Activated CD4-positive, alpha-beta T cell treated with anti-CD3 and anti-CD28 coated beads, Interleukin-2, amount 10 ng/mL, durations not matched to agents 24 days and 14 days (primary cell): ENCODE measurements at regions not wholly inside any gene's neighbourhood (a gene's known extent, or its start where the extent isn't known, plus 50 kb on each side); places are given as distances from the start of the nearest gene placed in this dataset.

Source experiments
- DNase-seq: peaks from one replicate; pipeline ENCODE4 v3.0.0; 2022
- H3K27ac Mint-ChIP-seq: one replicate; pipeline ENCODE4 v1.8.0; 2022; ENCODE audit warnings: mild to moderate bottlenecking, mixed read lengths
- H3K27me3 Mint-ChIP-seq: one replicate; pipeline ENCODE4 v1.8.0; 2022; ENCODE audit warnings: mixed read lengths
- H3K36me3 Mint-ChIP-seq: one replicate; pipeline ENCODE4 v1.8.0; 2022; ENCODE audit warnings: low read depth, mild to moderate bottlenecking, mixed read lengths
- H3K4me1 Mint-ChIP-seq: one replicate; pipeline ENCODE4 v1.8.0; 2021; ENCODE audit warnings: mixed read lengths
- H3K4me3 Mint-ChIP-seq: one replicate; pipeline ENCODE4 v1.8.0; 2022; ENCODE audit warnings: mild to moderate bottlenecking, moderate library complexity, mixed read lengths
- H3K9me3 Mint-ChIP-seq: one replicate; pipeline ENCODE4 v1.8.0; 2021; ENCODE audit warnings: mixed read lengths
- intact Hi-C: fragments of 100-400 bp; cut with micrococcal nuclease; formaldehyde crosslinking; loops from one replicate; pipeline ENCODE4 v1.15.1; 2023

DNA sequence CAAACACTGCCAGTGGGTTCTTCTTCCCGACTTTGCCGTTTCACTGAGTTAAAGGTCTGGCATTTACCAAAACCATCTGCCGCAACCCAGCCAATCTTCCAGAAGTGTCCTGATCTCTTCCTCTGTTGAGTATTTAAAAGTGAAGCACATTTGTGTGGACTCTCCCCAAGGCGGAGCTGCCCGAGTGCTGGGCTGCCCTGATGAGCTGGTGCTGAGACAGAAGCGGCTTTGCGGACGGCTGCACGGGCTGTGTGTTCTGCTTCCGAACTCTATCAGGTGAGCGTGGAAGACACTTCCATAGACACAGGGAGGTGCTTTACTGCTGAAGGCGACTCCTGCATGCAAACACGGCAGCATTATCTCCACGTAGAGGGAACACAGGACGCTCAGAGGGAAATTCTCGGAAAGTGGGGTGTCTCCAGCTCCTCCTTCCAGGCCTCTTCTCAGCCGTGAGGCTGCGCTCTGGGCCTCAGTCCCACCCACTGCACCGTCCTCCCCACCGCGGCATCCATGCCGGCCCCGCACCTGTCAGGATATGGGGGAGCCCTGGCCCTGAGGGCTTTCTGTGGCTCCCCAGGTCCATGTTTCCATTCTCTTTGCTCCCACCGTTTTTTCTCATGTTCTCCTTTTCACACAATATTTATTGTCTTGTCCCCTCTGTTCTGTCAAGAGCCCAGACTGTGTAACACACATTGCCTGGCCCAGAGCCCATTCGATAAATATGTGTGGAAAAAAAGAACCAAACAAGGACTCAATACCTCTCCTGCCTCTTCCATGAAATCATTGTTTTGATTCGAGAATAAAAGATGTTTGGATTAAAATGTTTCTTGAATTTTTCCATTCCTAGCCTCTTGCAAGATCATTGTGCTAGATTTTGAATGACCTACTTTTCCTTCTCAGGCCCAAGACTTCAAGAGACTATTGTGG lies 205.1 kb downstream of the DLL1 start:
- Mint-ChIP-seq H3K27me3 (peaks cover 2% of the 10 kb centered on the region), H3K4me3 (no peak overlapping the region), H3K27ac (peak overlapping the region; percentile 43), H3K4me1 (peaks cover 44% of the 10 kb centered on the region), H3K9me3 (no peaks in the 10 kb centered on the region), H3K36me3 (no peaks in the 10 kb centered on the region)
- intact Hi-C loops: loop anchor here (5.0 kb wide), 2 partner anchors 93 to 222 kb away; partner anchors contain the start of gene FAM120B
- no peak for DNase-seq

DNA sequence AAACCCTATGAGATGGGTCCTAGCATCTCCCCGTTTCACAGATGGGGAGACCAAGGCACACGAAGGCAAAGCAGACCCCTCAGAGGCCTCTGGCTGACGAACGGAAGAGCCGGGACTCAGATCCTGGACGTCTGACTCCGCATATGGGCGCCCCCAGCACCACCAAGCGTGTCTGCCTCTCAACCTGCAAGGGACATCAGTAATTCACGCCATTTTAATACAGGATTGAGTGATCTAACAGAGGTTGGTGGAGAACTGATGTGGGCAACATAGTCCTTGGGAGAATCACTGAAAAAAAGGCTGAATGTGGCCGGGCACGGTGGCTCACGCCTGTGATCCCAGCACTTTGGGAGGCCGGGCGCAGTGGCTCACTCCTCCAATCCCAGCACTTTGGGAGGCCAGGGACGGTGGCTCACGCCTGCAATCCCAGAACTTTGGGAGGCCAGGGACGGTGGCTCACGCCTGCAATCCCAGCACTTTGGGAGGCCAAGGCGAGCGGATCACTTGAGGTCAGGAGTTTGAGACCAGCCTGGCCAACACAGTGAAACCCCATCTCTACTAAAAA lies 206.6 kb downstream of the DLL1 start:
- Mint-ChIP-seq H3K4me3 (no peak overlapping the region), H3K4me1 (peaks cover 30% of the 10 kb centered on the region), H3K27ac (no peak overlapping the region), H3K9me3 (peaks cover under 1% of the 10 kb centered on the region), H3K27me3 (peaks cover 2% of the 10 kb centered on the region), H3K36me3 (no peaks in the 10 kb centered on the region)
- DNase-seq: no peak
- intact Hi-C loops: no loop called here

DNA sequence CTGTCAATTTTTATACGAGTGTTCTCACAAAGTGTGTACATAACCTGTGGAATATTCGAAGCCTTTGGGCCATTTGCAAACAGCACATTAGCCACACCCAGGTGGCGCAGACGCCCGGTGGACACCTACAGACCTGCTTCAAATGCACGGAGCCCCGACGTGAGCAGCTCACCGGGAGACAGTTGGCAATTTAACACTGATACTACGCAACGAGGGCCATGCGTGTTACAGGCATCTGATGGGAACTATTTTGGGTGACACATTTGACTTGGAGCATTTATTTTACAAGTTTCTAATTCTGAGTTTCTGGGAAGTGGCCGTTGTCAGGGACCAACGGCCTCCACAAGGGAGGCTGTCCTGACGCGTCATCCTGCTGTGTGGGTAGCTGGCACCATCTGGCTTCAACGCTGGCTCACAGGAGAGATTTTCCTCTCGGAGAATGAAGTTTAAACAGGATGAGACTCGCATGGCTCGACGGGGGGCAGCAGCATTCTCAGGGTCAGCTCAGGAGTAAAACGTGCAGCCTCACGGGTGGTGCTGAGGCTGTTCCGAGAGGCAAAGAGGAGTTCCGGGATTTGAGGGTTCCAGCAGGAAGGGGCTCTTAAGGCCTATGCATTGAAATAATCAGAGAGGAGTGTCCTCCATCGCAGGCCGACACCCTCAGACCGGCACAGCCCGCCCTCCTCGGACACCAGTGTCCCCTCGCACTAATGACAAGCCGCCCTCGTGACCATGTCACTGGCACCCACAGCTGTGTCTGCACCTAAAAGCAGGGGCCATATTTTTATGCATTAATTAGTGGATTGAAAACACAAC lies 207.4 kb downstream of the DLL1 start:
- Mint-ChIP-seq H3K4me1 (peaks cover 27% of the 10 kb centered on the region), H3K4me3 (no peak overlapping the region), H3K27me3 (peaks cover 6% of the 10 kb centered on the region), H3K27ac (no peak overlapping the region), H3K36me3 (no peaks in the 10 kb centered on the region), H3K9me3 (peaks cover 5% of the 10 kb centered on the region)
- no peak for DNase-seq
- intact Hi-C loops: no loop called here

DNA sequence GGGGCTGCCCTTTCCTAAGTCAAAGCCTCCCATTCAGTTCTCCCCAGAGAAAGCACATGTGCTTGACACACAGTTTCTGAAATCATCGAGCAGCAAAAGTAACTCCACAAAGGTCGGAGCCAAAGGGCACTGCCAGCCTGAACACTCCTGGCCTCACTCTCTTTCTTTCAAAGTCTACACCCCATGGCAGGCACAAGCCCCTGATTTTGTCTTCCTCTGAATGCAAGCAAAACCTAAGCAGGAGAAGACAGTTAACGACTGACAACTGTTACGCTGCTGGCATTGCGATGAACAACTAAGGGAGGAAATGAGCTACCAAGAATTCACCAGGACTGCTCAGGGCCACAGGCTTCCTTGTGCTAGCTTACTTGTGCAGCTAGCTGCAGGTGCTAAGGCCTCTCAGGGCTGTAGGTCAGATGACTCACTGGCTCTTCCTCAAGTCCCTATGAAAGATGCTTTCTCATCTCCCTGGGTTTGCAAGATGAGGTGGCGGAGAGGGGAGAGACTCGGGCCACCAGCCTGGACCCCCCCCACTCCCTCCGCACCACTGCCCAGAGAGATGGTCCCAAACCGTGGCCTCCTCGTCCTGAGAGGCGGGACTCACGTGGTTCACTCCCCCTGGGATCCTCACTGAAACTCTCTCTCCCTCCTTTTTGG lies 208.2 kb downstream of the DLL1 start:
- peak; percentile 67 for DNase-seq
- intact Hi-C loops: no loop called here
- Mint-ChIP-seq H3K4me3 (no peak overlapping the region), H3K27me3 (peaks cover 6% of the 10 kb centered on the region), H3K4me1 (peaks cover 20% of the 10 kb centered on the region), H3K27ac (no peak overlapping the region), H3K9me3 (peaks cover 5% of the 10 kb centered on the region), H3K36me3 (no peaks in the 10 kb centered on the region)

DNA sequence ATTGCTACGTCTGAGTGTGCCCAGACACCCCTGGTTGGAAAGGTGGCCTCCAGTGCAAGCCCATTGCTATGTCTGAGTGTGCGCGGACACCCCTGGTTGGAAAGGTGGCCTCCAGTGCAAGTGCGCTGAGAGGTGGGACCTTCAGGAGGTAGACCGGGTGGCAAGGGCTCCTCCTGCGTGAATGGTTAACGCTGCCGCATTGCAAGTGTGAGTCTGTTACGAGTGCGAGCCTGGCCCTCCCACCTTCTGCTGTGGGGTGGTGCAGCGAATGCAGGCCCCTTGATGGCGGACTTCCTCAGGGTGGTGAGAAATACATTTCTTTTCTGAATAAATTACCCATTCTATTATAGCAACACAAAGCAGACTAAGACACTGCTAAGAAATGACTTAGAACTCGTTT lies 208.8 kb downstream of the DLL1 start:
- H3K9me3 Mint-ChIP-seq: peaks cover 5% of the 10 kb centered on the region
- intact Hi-C loops: no loop called here
- H3K27me3 Mint-ChIP-seq: peaks cover 8% of the 10 kb centered on the region
- H3K27ac Mint-ChIP-seq: no peak overlapping the region
- H3K36me3 Mint-ChIP-seq: no peaks in the 10 kb centered on the region
- no peak for DNase-seq
- no peak overlapping the region for H3K4me3 Mint-ChIP-seq
- peaks cover 20% of the 10 kb centered on the region for H3K4me1 Mint-ChIP-seq

DNA sequence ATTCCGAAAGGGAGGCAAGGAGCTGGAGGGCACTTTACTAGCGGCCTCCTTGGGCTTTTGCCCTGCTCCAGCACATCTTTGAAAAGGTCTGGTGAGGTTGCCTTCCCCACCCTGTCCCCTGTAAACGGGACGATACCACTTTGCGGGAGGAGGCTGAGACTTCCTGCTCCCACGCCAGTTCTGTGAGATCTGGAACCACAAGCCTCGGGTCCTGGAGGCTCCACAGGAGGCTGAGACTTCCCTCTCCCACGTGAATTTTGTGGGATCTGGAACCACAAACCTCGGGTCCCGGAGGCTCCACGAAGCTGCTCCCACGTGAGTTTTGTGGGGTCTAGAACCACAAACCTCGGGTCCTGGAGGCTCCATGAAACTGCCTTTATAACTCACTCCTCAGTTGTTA lies 209.3 kb downstream of the DLL1 start:
- Mint-ChIP-seq H3K4me3 (no peak overlapping the region), H3K27me3 (peaks cover 8% of the 10 kb centered on the region), H3K4me1 (peaks cover 20% of the 10 kb centered on the region), H3K27ac (no peak overlapping the region), H3K36me3 (no peaks in the 10 kb centered on the region), H3K9me3 (peaks cover 5% of the 10 kb centered on the region)
- no peak for DNase-seq
- intact Hi-C loops: no loop called here

DNA sequence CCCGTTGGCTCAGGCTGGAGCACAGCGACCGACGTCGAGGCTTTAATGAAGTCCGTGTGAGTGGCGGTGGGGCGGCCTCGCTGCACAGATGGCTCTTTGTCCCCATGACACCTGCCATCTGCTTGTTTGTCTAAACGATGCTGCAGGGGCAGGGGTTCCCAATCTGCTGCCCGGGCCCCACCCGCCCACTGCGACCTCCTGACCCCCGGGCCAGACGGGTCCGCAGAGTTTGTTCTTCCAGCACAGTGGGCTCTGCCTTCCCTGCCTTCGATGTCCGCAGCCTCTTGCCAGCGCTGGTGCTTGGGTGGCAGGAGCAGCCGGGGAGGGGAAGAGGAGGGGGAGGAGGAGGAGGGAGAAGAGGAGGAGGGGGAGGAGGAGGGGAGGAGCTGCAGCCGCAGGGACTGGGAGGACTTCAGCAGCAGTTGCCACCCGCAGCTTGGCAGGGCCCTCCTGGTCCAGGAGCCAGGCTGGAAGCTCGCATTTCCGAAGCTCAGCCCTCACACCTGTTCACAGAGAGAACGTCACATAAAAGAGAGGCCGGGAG lies 210.0 kb downstream of the DLL1 start:
- H3K36me3 Mint-ChIP-seq: no peaks in the 10 kb centered on the region
- H3K4me3 Mint-ChIP-seq: no peak overlapping the region
- H3K9me3 Mint-ChIP-seq: peaks cover 5% of the 10 kb centered on the region
- DNase-seq: no peak
- H3K27me3 Mint-ChIP-seq: peaks cover 8% of the 10 kb centered on the region
- intact Hi-C loops: no loop called here
- no peak overlapping the region for H3K27ac Mint-ChIP-seq
- H3K4me1 Mint-ChIP-seq: peaks cover 19% of the 10 kb centered on the region

DNA sequence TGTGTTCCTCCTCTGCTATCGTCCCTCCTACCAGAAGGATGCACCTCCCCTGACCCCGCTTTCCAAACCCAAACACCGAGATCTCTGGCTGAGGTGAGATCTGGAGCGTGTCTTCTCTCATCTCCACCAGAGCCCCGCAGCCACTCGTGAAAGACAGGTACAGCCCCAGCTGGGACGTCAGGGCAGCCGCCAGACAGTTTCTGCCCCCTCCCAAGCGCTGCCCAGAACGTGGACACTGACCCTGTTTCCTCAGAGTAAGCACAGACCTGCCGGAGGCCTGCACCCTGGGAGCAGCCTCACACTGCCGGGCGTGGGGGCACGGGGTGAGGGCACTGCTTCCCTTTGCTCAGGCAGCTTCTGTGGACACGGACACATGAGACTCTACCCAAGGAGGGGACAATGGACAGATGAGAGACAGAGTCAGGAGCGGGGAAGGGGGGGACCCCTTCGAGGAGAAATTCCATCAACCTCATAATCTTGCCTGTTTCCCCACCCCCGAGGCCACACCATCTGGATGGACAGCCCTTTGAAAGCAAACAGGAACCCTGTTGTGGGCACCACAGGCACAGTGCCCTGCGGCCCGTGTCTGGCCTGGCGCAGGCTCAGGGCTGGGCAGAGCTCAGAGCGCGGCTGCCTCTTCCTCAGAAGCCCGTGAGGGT lies 210.6 kb downstream of the DLL1 start:
- intact Hi-C loops: no loop called here
- peaks cover 8% of the 10 kb centered on the region for H3K27me3 Mint-ChIP-seq
- peaks cover 17% of the 10 kb centered on the region for H3K4me1 Mint-ChIP-seq
- peaks cover 5% of the 10 kb centered on the region for H3K9me3 Mint-ChIP-seq
- H3K27ac Mint-ChIP-seq: no peak overlapping the region
- no peaks in the 10 kb centered on the region for H3K36me3 Mint-ChIP-seq
- DNase-seq: no peak
- H3K4me3 Mint-ChIP-seq: no peak overlapping the region

DNA sequence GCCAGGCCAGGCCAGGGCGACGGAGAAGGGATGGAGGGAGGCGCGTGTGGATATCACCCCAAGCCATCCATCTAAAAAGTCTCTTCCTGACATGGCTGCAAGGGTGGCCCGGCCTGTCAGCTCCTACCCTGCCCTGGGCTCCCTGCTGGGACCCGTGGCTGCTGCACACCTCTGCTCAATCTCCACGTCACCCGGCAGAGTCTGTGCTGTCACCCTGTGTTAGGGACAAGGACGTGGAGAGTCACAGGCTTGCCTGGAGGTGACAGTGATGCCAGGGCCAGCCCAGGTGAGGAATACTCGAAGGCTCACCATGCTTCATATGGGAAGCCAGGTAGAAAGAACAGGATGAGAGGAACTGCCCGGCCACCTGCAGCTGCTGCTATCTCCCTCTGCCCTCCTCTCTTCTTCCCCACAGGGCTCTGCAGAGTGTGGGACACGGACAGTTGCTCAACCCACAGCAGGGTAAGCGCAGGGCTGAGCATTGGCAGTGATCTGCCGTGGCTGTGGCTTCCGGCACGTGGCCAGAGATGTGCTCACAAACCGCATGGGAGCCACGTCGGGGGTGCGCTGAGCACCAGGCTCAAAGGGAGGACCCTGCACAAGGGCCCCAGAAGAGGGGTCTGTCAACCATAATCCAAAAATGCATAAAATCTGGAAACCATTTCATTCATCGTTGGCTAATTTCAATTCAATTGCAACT lies 214.3 kb downstream of the DLL1 start:
- H3K27ac Mint-ChIP-seq: no peak overlapping the region
- no peaks in the 10 kb centered on the region for H3K36me3 Mint-ChIP-seq
- DNase-seq: no peak
- intact Hi-C loops: no loop called here
- peaks cover 9% of the 10 kb centered on the region for H3K9me3 Mint-ChIP-seq
- H3K4me3 Mint-ChIP-seq: no peak overlapping the region
- H3K4me1 Mint-ChIP-seq: peaks cover 2% of the 10 kb centered on the region
- peaks cover 22% of the 10 kb centered on the region for H3K27me3 Mint-ChIP-seq

DNA sequence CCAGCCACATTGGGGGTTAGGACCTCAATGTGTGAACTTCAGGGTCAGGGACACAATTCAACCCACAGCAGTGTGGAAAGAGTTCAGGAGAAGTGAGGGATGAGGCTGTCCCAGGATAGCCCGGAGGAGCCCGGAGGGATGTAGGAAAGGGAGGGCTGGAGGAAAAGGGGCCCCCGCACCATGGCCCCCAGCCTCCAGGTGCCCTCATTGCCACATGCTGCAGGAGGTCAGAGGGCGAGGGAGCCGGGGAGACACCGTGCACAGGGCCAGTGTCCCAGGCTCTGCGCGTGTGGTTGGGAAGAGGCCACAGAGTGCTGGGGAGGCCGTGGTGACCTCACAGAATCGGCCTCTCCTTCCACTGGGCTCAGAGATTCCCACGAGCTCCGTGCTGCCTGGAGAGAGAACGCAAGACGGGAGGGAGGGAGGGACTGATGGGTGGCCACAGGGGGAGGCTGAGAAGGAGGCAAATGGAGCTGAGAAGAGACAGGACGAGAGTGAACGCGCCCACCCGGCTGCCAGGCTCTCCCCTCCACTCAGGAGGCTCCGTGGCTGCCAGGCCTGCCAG lies 215.1 kb downstream of the DLL1 start:
- no peak for DNase-seq
- no peaks in the 10 kb centered on the region for H3K36me3 Mint-ChIP-seq
- H3K9me3 Mint-ChIP-seq: peaks cover 9% of the 10 kb centered on the region
- H3K4me3 Mint-ChIP-seq: no peak overlapping the region
- intact Hi-C loops: no loop called here
- H3K27ac Mint-ChIP-seq: no peak overlapping the region
- H3K4me1 Mint-ChIP-seq: no peaks in the 10 kb centered on the region
- peaks cover 24% of the 10 kb centered on the region for H3K27me3 Mint-ChIP-seq

DNA sequence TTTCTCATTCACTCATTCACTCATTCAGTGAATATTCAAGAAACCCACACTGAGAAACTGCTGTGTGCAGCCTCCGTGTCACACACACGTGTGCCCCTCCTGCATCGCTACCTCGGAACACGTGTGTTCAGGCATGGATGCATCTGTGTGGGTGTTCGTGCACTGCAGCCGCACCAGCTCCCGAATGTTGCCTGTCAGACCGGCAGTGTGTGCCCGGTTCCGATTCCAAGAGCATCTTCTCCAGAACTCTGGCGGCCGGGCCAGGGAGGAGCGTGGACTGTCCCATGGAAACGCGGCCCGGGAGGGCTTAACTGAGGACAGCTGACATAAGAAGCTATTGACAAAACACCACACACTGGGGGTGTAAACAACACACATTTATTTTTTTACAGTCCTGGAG lies 216.0 kb downstream of the DLL1 start:
- no peaks in the 10 kb centered on the region for H3K4me1 Mint-ChIP-seq
- intact Hi-C loops: no loop called here
- H3K4me3 Mint-ChIP-seq: no peak overlapping the region
- no peaks in the 10 kb centered on the region for H3K36me3 Mint-ChIP-seq
- no peak for DNase-seq
- H3K27me3 Mint-ChIP-seq: peaks cover 28% of the 10 kb centered on the region
- no peak overlapping the region for H3K27ac Mint-ChIP-seq
- H3K9me3 Mint-ChIP-seq: peaks cover 9% of the 10 kb centered on the region

DNA sequence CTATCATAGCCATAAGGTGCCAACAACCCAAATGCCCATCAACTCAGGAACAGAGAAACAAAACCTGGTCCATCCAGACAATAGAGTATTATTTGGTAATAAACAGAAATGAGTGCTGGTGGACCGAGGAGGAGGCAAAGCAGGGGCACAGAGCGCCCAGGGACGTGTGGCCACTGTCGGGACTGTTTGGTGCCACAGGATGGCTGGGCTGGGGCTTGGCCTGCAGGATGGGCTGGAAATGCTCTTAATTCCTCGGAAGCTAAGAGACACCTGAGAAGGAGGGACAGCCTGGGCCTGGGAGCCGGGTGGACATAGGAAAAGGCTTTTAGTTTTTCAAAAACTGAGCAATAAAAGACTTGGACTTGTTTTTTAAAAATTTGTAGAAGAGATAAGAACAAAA lies 216.4 kb downstream of the DLL1 start:
- H3K4me3 Mint-ChIP-seq: no peak overlapping the region
- H3K4me1 Mint-ChIP-seq: no peaks in the 10 kb centered on the region
- H3K9me3 Mint-ChIP-seq: peaks cover 9% of the 10 kb centered on the region
- no peak overlapping the region for H3K27ac Mint-ChIP-seq
- peaks cover 29% of the 10 kb centered on the region for H3K27me3 Mint-ChIP-seq
- H3K36me3 Mint-ChIP-seq: no peaks in the 10 kb centered on the region
- intact Hi-C loops: no loop called here
- DNase-seq: no peak
